Mesodermal cell (in vitro differentiated cells): ENCODE measurements at regions not wholly inside any gene's neighbourhood (a gene's known extent, or its start where the extent isn't known, plus 50 kb on each side); places are given as distances from the start of the nearest gene placed in this dataset.

ENCODE experiments used
- H3K27ac ChIP-seq: 2 replicates; pipeline ENCODE4 v1.7.0; 2013; ENCODE audit warnings: mild to moderate bottlenecking, low read depth, low read length, moderate library complexity; ENCODE audit not compliant: severe bottlenecking
- H3K36me3 ChIP-seq: 2 replicates; pipeline ENCODE4 v1.7.1; 2013; ENCODE audit warnings: mild to moderate bottlenecking, low read length, moderate library complexity; ENCODE audit not compliant: control insufficient read depth, insufficient read depth
- H3K4me1 ChIP-seq: one replicate; pipeline ENCODE4 v1.7.1; 2013; ENCODE audit warnings: mild to moderate bottlenecking, low read length; ENCODE audit not compliant: insufficient read depth, control insufficient read depth, poor library complexity, severe bottlenecking
- H3K4me3 ChIP-seq: 2 replicates; pipeline ENCODE4 v1.7.0; 2013; ENCODE audit warnings: low read length, control low read depth, mild to moderate bottlenecking; ENCODE audit not compliant: insufficient read depth, poor library complexity, severe bottlenecking; ENCODE audit errors: extremely low read depth
- H3K9me3 ChIP-seq: 2 replicates; pipeline ENCODE4 v1.7.1; 2013; ENCODE audit warnings: mild to moderate bottlenecking, low read length, moderate library complexity; ENCODE audit not compliant: control insufficient read depth
- WGBS, 2 experiments: methylation state at CpG; one replicate each; pipeline ENCODE4 v1.1.5; 2013; ENCODE audit warnings: missing lambda C conversion rate in 2 of 2; ENCODE audit not compliant: insufficient coverage in 2 of 2; 5-methylcytosine and 5-hydroxymethylcytosine counted together

GRCh38 chr6:141359953-141360352 is 772.8 kb upstream of the GJE1 start:
- WGBS, 2 experiments: 76 to 92% methylated on average over 3 to 4 of the region's 5 CpGs
- Histone ChIP-seq H3K36me3 (no peaks in the 10 kb centered on the region), H3K4me3 (no peak overlapping the region), H3K4me1 (no peaks in the 10 kb centered on the region), H3K9me3 (no peaks in the 10 kb centered on the region), H3K27ac (no peak overlapping the region)

GRCh38 chr6:141354191-141354955 is 778.4 kb upstream of the GJE1 start:
- 94 to 97% methylated on average over 2 to 3 of the region's 4 CpGs for WGBS, 2 experiments
- Histone ChIP-seq H3K4me3 (no peak overlapping the region), H3K4me1 (no peaks in the 10 kb centered on the region), H3K36me3 (no peaks in the 10 kb centered on the region), H3K9me3 (no peaks in the 10 kb centered on the region), H3K27ac (no peak overlapping the region)

- WGBS, 2 experiments: no CpG with 5 or more reads among the region's 1 CpG
- Histone ChIP-seq H3K27ac (no peak overlapping the region), H3K4me1 (no peaks in the 10 kb centered on the region), H3K9me3 (no peaks in the 10 kb centered on the region), H3K36me3 (no peaks in the 10 kb centered on the region), H3K4me3 (no peak overlapping the region)
Observed at GRCh38 chr6:141351721-141352120, 781.0 kb upstream of the GJE1 start.

- no peak overlapping the region for H3K4me3 ChIP-seq
- H3K4me1 ChIP-seq: no peaks in the 10 kb centered on the region
- no peak overlapping the region for H3K27ac ChIP-seq
- no peaks in the 10 kb centered on the region for H3K36me3 ChIP-seq
- 86% methylated on average over 1 of the region's 1 CpG; no CpG with 5 or more reads in 1 of the 2 experiments for WGBS, 2 experiments
- H3K9me3 ChIP-seq: no peaks in the 10 kb centered on the region
Observed at GRCh38 chr6:141349710-141350109, 783.0 kb upstream of the GJE1 start.

- 83 to 100% methylated on average over 1 to 2 of the region's 3 CpGs for WGBS, 2 experiments
- H3K9me3 ChIP-seq: no peaks in the 10 kb centered on the region
- no peaks in the 10 kb centered on the region for H3K4me1 ChIP-seq
- H3K27ac ChIP-seq: no peak overlapping the region
- no peaks in the 10 kb centered on the region for H3K36me3 ChIP-seq
- H3K4me3 ChIP-seq: no peak overlapping the region
Observed at GRCh38 chr6:141347906-141348492, 784.7 kb upstream of the GJE1 start.

- Histone ChIP-seq H3K27ac (no peak overlapping the region), H3K4me1 (no peaks in the 10 kb centered on the region), H3K9me3 (no peaks in the 10 kb centered on the region), H3K36me3 (no peaks in the 10 kb centered on the region), H3K4me3 (no peak overlapping the region)
- 83% methylated on average over 1 of the region's 1 CpG; no CpG with 5 or more reads in 1 of the 2 experiments for WGBS, 2 experiments
Observed at GRCh38 chr6:141347086-141347485, 785.6 kb upstream of the GJE1 start.

- Histone ChIP-seq H3K27ac (no peak overlapping the region), H3K9me3 (no peaks in the 10 kb centered on the region), H3K4me1 (no peaks in the 10 kb centered on the region), H3K4me3 (no peak overlapping the region), H3K36me3 (no peaks in the 10 kb centered on the region)
- WGBS, 2 experiments: 100% methylated on average over 1 of the region's 1 CpG
Observed at GRCh38 chr6:141346535-141346934, 786.2 kb upstream of the GJE1 start.

- Histone ChIP-seq H3K4me1 (no peaks in the 10 kb centered on the region), H3K36me3 (no peaks in the 10 kb centered on the region)
- no CpG with 5 or more reads among the region's 2 CpGs for WGBS, 2 experiments
Observed at GRCh38 chr6:141337191-141337590, 795.5 kb upstream of the GJE1 start.

GRCh38 chr6:141335477-141336273 is 797.0 kb upstream of the GJE1 start:
- Histone ChIP-seq H3K4me1 (no peaks in the 10 kb centered on the region), H3K36me3 (no peaks in the 10 kb centered on the region), H3K27ac (no peak overlapping the region), H3K9me3 (no peaks in the 10 kb centered on the region), H3K4me3 (no peak overlapping the region)
- WGBS, 2 experiments: 90 to 100% methylated on average over 1 to 2 of the region's 4 CpGs

More at GRCh38 chr6:141337191-141337590, 795.5 kb upstream of the GJE1 start:
- Histone ChIP-seq H3K27ac (no peak overlapping the region), H3K4me3 (no peak overlapping the region), H3K9me3 (no peaks in the 10 kb centered on the region)

- H3K36me3 ChIP-seq: no peaks in the 10 kb centered on the region
- no peaks in the 10 kb centered on the region for H3K4me1 ChIP-seq
- H3K4me3 ChIP-seq: no peak overlapping the region
- peak overlapping the region; percentile 75 for H3K27ac ChIP-seq
- no peaks in the 10 kb centered on the region for H3K9me3 ChIP-seq
Observed at GRCh38 chr6:141326925-141327324, 805.8 kb upstream of the GJE1 start.
